Motor neuron (in vitro differentiated cells): ENCODE measurements at regions not wholly inside any gene's neighbourhood (a gene's known extent, or its start where the extent isn't known, plus 50 kb on each side); places are given as distances from the start of the nearest gene placed in this dataset.

Source experiments
- ATAC-seq, 8 experiments: fragments of 200-7000 bp; cut with Tn5 transposase; replicated peaks in 6 of 8; 2 replicates each; pipeline ENCODE4 v1.8.0; 2021; ENCODE audit warnings: mild to moderate bottlenecking in 8 of 8, moderate library complexity in 8 of 8
- H3K27ac ChIP-seq, 2 donors: fragments of 250-450 bp; sonication (Bioruptor Pico); 2 replicates each; pipeline ENCODE4 v1.9.0; 2021; ENCODE audit warnings: antibody characterized with exemption in 2 of 2, mild to moderate bottlenecking in 2 of 2, moderate library complexity in 1 of 2
- H3K4me1 ChIP-seq, 2 donors: fragments of 250-450 bp; sonication (Bioruptor Pico); replicated peaks in 1 of 2; 2 replicates each; pipeline ENCODE4 v1.6.1; 2021; ENCODE audit warnings: antibody characterized with exemption in 2 of 2, mild to moderate bottlenecking in 2 of 2, moderate library complexity in 1 of 2
- H3K4me3 ChIP-seq, 5 donors: fragments of 250-450 bp; sonication (Bioruptor Pico); 2 replicates each; pipeline ENCODE4 v1.9.0; 2021; ENCODE audit warnings: antibody characterized with exemption in 5 of 5, mild to moderate bottlenecking in 5 of 5, moderate library complexity in 4 of 5
- WGBS, 10 experiments: fragments of 450-650 bp; shearing (Covaris generic); methylation state at CpG; one replicate each; pipeline ENCODE4 v1.0.0; 2022; 5-methylcytosine and 5-hydroxymethylcytosine counted together
- in situ Hi-C, 9 experiments: fragments of 400-800 bp; cut with MboI; loops; one replicate each; pipeline ENCODE4 v1.15.0; 2021; ENCODE audit warnings: low sequenced_read_pairs in 9 of 9, low pct_unique_long_range_greater_than_20kb in 2 of 9; ENCODE audit not compliant: unreplicated experiment in 9 of 9

GRCh38 chr16:7962091-7962879 is 628.0 kb downstream of the TMEM114 start:
- peaks cover 0 to 12% of the 10 kb centered on the region in 2 donors for H3K4me1 ChIP-seq
- H3K4me3 ChIP-seq, result no peak overlapping the region
- ATAC-seq, result no peak
- 7 to 88% (median 64%) methylated on average over 5 to 9 of the region's 9 CpGs for WGBS, 10 experiments
- H3K27ac ChIP-seq, result no peak overlapping the region
- in situ Hi-C loops, result no loop called here

DNA sequence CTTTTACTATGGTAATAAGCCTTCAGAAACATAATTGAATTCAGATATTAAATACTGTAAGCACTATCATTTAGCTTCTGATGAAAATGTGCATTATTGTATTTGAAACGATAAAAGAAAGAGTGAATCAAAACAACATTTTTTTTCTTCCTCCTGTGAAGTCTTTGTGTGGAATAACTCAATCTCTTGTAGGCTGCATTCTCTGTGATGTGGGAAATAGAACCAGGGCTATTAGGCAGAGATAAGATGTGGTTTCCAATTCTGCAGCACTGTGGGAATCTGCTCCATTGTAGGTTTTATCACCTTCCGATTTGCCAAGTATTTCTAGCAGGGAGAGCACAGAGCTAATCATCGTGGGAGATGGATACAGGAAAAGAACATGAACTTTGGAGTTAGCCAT is 624.5 kb downstream of the RBFOX1 start:
- 0 to 100% (median 73%) methylated on average over 1 to 3 of the region's 3 CpGs; no CpG with 5 or more reads in 2 of the 10 experiments for WGBS, 10 experiments
- Histone ChIP-seq H3K4me3 (no peak overlapping the region), H3K4me1 (no peaks in the 10 kb centered on the region), H3K27ac (no peak overlapping the region)
- no peak for ATAC-seq
- in situ Hi-C loops, result no loop called here

DNA sequence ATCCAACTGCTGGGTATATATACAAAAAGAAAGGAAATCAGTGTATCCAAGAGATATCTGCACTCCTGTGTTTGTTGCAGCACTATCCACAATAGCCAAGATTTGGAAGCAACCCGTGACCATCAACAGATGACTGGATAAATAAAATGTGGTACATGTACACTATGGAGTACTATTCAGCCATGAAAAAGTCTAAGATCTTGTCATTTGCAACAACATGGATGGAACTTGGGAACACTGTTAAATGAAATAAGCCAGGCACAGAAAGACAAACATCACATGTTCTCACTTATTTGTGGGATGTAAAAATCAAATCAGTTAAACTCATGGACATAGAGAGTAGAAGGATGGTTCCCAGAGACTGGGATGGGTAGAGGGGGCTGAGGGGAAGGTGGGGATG is 620.7 kb downstream of the RBFOX1 start:
- in situ Hi-C loops, result no loop called here
- Histone ChIP-seq H3K27ac (no peak overlapping the region), H3K4me1 (no peaks in the 10 kb centered on the region), H3K4me3 (no peak overlapping the region)
- ATAC-seq, result no peak
- WGBS, 10 experiments, result 0 to 100% (median 38%) methylated on average over 1 of the region's 1 CpG; no CpG with 5 or more reads in 1 of the 10 experiments

GRCh38 chr16:7946142-7946541 is 613.5 kb downstream of the RBFOX1 start:
- in situ Hi-C loops, result loop anchor here in 1 of 9 experiments (25.0 kb wide), 1 partner anchor 109 kb away; no protein-coding TSS in a partner anchor
- Histone ChIP-seq H3K4me3 (no peak overlapping the region), H3K4me1 (no peaks in the 10 kb centered on the region), H3K27ac (no peak overlapping the region)
- no peak for ATAC-seq
- 0 to 100% (median 47%) methylated on average over 1 to 3 of the region's 4 CpGs; no CpG with 5 or more reads in 1 of the 10 experiments for WGBS, 10 experiments

DNA sequence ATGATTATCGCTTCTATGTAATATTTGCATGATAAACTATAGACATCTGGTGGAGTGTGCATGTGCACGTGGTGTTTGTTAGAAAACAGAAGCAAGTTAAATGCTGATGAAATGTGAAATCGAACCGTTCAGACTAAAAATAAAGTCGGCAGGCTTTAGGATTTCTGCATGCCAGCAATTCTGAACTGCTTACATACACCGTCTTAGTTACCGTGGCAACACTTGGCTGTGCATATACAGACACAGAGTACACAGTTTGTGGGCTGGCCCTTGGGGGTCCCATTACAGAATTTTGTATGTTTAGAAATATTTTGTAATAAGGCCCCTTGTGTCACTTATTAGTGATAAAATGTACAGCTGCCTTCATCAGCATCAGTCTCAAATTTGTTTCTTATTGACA is 605.5 kb downstream of the RBFOX1 start:
- no peak overlapping the region for H3K4me3 ChIP-seq

DNA sequence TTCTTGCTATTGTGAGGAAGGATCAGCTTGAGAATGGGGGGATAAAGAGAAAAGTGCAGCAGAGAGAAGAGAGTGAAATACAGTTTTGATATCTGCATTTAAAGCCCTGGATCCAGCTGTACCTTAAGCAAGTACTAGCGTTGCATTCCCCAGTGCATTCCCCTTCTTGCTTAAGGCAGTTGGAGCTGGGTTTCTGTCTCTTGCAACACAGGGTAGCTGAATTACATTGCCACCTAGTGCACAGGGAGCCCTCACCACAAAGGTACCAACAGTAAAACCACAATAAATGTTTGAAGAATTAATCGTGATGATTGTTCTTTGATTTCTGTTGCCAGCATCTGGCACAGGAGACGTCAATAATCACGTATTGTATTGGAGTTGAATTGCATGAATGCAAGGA is 588.7 kb downstream of the RBFOX1 start:
- H3K27ac ChIP-seq, result peak overlapping the region in 1 of 2 donors; percentile 60
- H3K4me3 ChIP-seq, result no peak overlapping the region
- WGBS, 10 experiments, result 3 to 75% (median 48%) methylated on average over 1 to 4 of the region's 4 CpGs; no CpG with 5 or more reads in 2 of the 10 experiments
- H3K4me1 ChIP-seq, result peaks cover 0 to 11% of the 10 kb centered on the region in 2 donors
- ATAC-seq, result peak in 4 of 8 experiments; percentile 44 to 81 (median 60)
- in situ Hi-C loops, result no loop called here

More for the DNA sequence above, 605.5 kb downstream of the RBFOX1 start:
- 0 to 60% (median 7%) methylated on average over 1 to 7 of the region's 7 CpGs; no CpG with 5 or more reads in 1 of the 10 experiments for WGBS, 10 experiments
- ATAC-seq, result peak in 3 of 8 experiments; percentile 30 to 84 (median 76)
- in situ Hi-C loops, result loop anchor here in 1 of 9 experiments (25.0 kb wide), 1 partner anchor 101 kb away; no protein-coding TSS in a partner anchor
- H3K27ac ChIP-seq, result no peak overlapping the region
- peaks cover 0 to 10% of the 10 kb centered on the region in 2 donors for H3K4me1 ChIP-seq

- Histone ChIP-seq H3K4me1 (peaks cover 0 to 11% of the 10 kb centered on the region in 2 donors), H3K4me3 (no peak overlapping the region), H3K27ac (no peak overlapping the region)
- WGBS, 10 experiments, result no CpG with 5 or more reads among the region's 2 CpGs
- ATAC-seq, result no peak
- in situ Hi-C loops, result no loop called here
Measured at GRCh38 chr16:7919782-7920181, 587.1 kb downstream of the RBFOX1 start.

GRCh38 chr16:7914748-7915147 is 582.1 kb downstream of the RBFOX1 start:
- in situ Hi-C loops, result no loop called here
- H3K4me1 ChIP-seq, result peaks cover 0 to 15% of the 10 kb centered on the region in 2 donors
- no peak overlapping the region for H3K27ac ChIP-seq
- no peak for ATAC-seq
- no peak overlapping the region for H3K4me3 ChIP-seq

GRCh38 chr16:7912132-7912531 is 579.5 kb downstream of the RBFOX1 start:
- Histone ChIP-seq H3K4me1 (peaks cover 0 to 15% of the 10 kb centered on the region in 2 donors), H3K27ac (no peak overlapping the region), H3K4me3 (no peak overlapping the region)
- 10 to 92% (median 63%) methylated on average over 1 to 3 of the region's 3 CpGs for WGBS, 10 experiments
- ATAC-seq, result no peak
- in situ Hi-C loops, result no loop called here

- peak in 2 of 8 experiments; percentile 36 to 41 for ATAC-seq
- 0 to 82% (median 12%) methylated on average over 2 to 4 of the region's 7 CpGs; no CpG with 5 or more reads in 3 of the 10 experiments for WGBS, 10 experiments
- in situ Hi-C loops, result no loop called here
- Histone ChIP-seq H3K4me1 (peaks cover 0 to 15% of the 10 kb centered on the region in 2 donors), H3K27ac (no peak overlapping the region), H3K4me3 (no peak overlapping the region)
Measured at GRCh38 chr16:7910116-7910515, 577.5 kb downstream of the RBFOX1 start.

GRCh38 chr16:7888411-7888810 is 555.8 kb downstream of the RBFOX1 start:
- Histone ChIP-seq H3K4me1 (peaks cover 0 to 16% of the 10 kb centered on the region in 2 donors), H3K4me3 (no peak overlapping the region), H3K27ac (no peak overlapping the region)
- in situ Hi-C loops, result no loop called here
- WGBS, 10 experiments, result 0 to 50% (median 15%) methylated on average over 1 of the region's 1 CpG; no CpG with 5 or more reads in 3 of the 10 experiments
- ATAC-seq, result peak in 2 of 8 experiments; percentile 28 to 33

- in situ Hi-C loops, result no loop called here
- WGBS, 10 experiments, result 7 to 34% (median 24%) methylated on average over 1 to 2 of the region's 2 CpGs; no CpG with 5 or more reads in 6 of the 10 experiments
- Histone ChIP-seq H3K4me3 (no peak overlapping the region), H3K27ac (no peak overlapping the region), H3K4me1 (peaks cover 0 to 16% of the 10 kb centered on the region in 2 donors)
- ATAC-seq, result no peak
Measured at GRCh38 chr16:7887316-7887715, 554.7 kb downstream of the RBFOX1 start.

- Histone ChIP-seq H3K4me3 (no peak overlapping the region), H3K27ac (no peak overlapping the region), H3K4me1 (no peaks in the 10 kb centered on the region)
- in situ Hi-C loops, result no loop called here
- 0 to 100% (median 21%) methylated on average over 1 to 2 of the region's 2 CpGs; no CpG with 5 or more reads in 2 of the 10 experiments for WGBS, 10 experiments
- ATAC-seq, result no peak
Measured at GRCh38 chr16:7871979-7872378, 539.3 kb downstream of the RBFOX1 start.
